ENCODE measurements at regions not wholly inside any gene's neighbourhood (a gene's known extent, or its start where the extent isn't known, plus 50 kb on each side); places are given as distances from the start of the nearest gene placed in this dataset.

DNA sequence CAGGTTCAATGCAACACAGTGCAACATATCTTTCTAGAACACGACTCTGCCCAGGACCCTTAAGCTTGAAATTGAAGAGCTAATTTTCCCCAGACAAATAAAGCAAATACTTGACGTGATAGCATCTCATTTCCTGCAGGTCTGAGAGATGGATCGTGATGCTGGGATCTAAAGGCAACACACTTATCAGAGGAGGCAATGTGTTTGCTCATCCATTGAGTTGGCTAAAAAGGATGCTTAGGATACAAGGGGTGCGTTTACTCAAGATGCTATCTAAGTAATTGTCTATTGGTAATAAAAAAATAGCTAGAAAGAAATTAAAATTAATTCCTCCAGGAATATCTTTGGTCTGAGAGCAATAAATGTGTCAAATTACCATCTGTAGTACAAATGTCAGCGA, 129.0 kb downstream of the SOCS6 start:
- TF ChIP-seq, protein P1, sequence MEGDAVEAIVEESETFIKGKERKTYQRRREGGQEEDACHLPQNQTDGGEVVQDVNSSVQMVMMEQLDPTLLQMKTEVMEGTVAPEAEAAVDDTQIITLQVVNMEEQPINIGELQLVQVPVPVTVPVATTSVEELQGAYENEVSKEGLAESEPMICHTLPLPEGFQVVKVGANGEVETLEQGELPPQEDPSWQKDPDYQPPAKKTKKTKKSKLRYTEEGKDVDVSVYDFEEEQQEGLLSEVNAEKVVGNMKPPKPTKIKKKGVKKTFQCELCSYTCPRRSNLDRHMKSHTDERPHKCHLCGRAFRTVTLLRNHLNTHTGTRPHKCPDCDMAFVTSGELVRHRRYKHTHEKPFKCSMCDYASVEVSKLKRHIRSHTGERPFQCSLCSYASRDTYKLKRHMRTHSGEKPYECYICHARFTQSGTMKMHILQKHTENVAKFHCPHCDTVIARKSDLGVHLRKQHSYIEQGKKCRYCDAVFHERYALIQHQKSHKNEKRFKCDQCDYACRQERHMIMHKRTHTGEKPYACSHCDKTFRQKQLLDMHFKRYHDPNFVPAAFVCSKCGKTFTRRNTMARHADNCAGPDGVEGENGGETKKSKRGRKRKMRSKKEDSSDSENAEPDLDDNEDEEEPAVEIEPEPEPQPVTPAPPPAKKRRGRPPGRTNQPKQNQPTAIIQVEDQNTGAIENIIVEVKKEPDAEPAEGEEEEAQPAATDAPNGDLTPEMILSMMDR (IDR thresholded peaks at IDR 0.05): no peak
- TF ChIP-seq POLR2A (IDR thresholded peaks at IDR 0.05): no peak

Measured in right lobe of liver (tissue), 4 donors.